AG08396 (cell line): ENCODE measurements at regions not wholly inside any gene's neighbourhood (a gene's known extent, or its start where the extent isn't known, plus 50 kb on each side); places are given as distances from the start of the nearest gene placed in this dataset.
A peak's percentile ranks its signal among the peaks of the same experiment; 100 is the strongest.
"Not testable (repeated sequence)": the region's sequence is repeated elsewhere in the genome, so short reads cannot be mapped to it uniquely, and the experiment has no call there.

Experiments
- DNase-seq: peaks from one replicate; pipeline ENCODE4 v3.0.0; 2012; ENCODE audit warnings: low spot score, mixed read lengths

GRCh38 chr12:9308745-9309144, 100.5 kb upstream of the PZP start:
- not testable (repeated sequence) for DNase-seq

- not testable (repeated sequence) for DNase-seq
Measured at GRCh38 chr12:9308163-9308562, 100.0 kb upstream of the PZP start.

- DNase-seq: not testable (repeated sequence)
Measured at GRCh38 chr12:9307255-9307654, 99.1 kb upstream of the PZP start.

- not testable (repeated sequence) for DNase-seq
Measured at GRCh38 chr12:9306004-9306403, 97.8 kb upstream of the PZP start.

- DNase-seq: not testable (repeated sequence)
Measured at GRCh38 chr12:9304540-9304939, 96.3 kb upstream of the PZP start.

GRCh38 chr12:9295872-9296271, 87.7 kb upstream of the PZP start:
- not testable (repeated sequence) for DNase-seq

- not testable (repeated sequence) for DNase-seq
Measured at GRCh38 chr12:9294072-9294620, 86.0 kb upstream of the PZP start.

- DNase-seq: not testable (repeated sequence)
Measured at GRCh38 chr12:9293391-9293790, 85.2 kb upstream of the PZP start.

- DNase-seq: not testable (repeated sequence)
Measured at GRCh38 chr12:9289984-9290383, 81.8 kb upstream of the PZP start.

- not testable (repeated sequence) for DNase-seq
Measured at GRCh38 chr12:9284724-9285123, 76.5 kb upstream of the PZP start.

- not testable (repeated sequence) for DNase-seq
Measured at GRCh38 chr12:9284197-9284596, 76.0 kb upstream of the PZP start.

- peak; percentile 66 for DNase-seq
Measured at GRCh38 chr12:9283346-9284095, 75.3 kb upstream of the PZP start.

- DNase-seq: no peak
Measured at GRCh38 chr12:9276990-9277389, 68.8 kb upstream of the PZP start.

GRCh38 chr12:9273276-9273675, 65.1 kb upstream of the PZP start:
- DNase-seq: no peak

- no peak for DNase-seq
Measured at GRCh38 chr12:9271875-9272274, 63.7 kb upstream of the PZP start.

GRCh38 chr12:9264546-9264945, 56.4 kb upstream of the PZP start:
- DNase-seq: no peak

GRCh38 chr12:9260931-9261330, 52.7 kb upstream of the PZP start:
- DNase-seq: no peak

GRCh38 chr12:9258676-9259075, 50.5 kb upstream of the PZP start:
- no peak for DNase-seq
